ENCODE measurements at regions not wholly inside any gene's neighbourhood (a gene's known extent, or its start where the extent isn't known, plus 50 kb on each side); places are given as distances from the start of the nearest gene placed in this dataset.

DNA sequence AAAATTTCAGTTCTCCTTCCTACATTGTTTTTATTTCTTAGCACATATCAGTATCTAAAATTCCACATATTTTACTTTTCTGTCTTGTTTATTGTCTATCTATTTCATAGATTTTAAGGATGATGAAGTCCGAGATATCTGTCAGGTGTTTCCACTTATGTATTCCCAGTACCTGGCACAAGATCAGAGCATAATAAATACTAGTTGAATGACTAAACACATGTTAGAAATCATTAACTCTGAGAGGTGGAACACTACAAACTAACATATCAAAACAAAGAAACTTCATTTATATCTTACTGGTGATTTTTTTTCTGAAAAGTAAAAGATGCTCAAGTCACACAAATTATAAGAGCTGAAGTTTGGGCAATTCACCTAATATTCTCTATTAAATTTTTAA is 1208.3 kb downstream of the PCDH9 start:
- TF ChIP-seq GATA2 (IDR thresholded peaks at IDR 0.05; ENCODE audit: low read depth, low read length) (no peak), GATA3 (IDR thresholded peaks at IDR 0.05; ENCODE audit: low read depth, low read length) (no peak)
